Erythroblast (primary cell): ENCODE measurements at regions not wholly inside any gene's neighbourhood (a gene's known extent, or its start where the extent isn't known, plus 50 kb on each side); places are given as distances from the start of the nearest gene placed in this dataset.

Source experiments
- GATA1 ChIP-seq: IDR thresholded peaks from 2 replicates; pipeline ENCODE4 v1.6.1; 2011; ENCODE audit warnings: low read depth, mild to moderate bottlenecking, control low read depth, low read length, moderate library complexity
- POLR2A ChIP-seq: IDR thresholded peaks from 2 replicates; pipeline ENCODE4 v1.6.1; 2011; ENCODE audit warnings: mild to moderate bottlenecking, low read length

- no peak for TF ChIP-seq POLR2A
- no peak for TF ChIP-seq GATA1
Observed at GRCh38 chr4:176627916-176628315, 164.8 kb downstream of the VEGFC start.
